Fibroblast of peridontal ligament (primary cell): ENCODE measurements at regions not wholly inside any gene's neighbourhood (a gene's known extent, or its start where the extent isn't known, plus 50 kb on each side); places are given as distances from the start of the nearest gene placed in this dataset.

Experiments used
- DNase-seq: peaks from one replicate; pipeline ENCODE4 v3.0.0-alpha.2; 2010; ENCODE audit errors: extremely low read depth

DNA sequence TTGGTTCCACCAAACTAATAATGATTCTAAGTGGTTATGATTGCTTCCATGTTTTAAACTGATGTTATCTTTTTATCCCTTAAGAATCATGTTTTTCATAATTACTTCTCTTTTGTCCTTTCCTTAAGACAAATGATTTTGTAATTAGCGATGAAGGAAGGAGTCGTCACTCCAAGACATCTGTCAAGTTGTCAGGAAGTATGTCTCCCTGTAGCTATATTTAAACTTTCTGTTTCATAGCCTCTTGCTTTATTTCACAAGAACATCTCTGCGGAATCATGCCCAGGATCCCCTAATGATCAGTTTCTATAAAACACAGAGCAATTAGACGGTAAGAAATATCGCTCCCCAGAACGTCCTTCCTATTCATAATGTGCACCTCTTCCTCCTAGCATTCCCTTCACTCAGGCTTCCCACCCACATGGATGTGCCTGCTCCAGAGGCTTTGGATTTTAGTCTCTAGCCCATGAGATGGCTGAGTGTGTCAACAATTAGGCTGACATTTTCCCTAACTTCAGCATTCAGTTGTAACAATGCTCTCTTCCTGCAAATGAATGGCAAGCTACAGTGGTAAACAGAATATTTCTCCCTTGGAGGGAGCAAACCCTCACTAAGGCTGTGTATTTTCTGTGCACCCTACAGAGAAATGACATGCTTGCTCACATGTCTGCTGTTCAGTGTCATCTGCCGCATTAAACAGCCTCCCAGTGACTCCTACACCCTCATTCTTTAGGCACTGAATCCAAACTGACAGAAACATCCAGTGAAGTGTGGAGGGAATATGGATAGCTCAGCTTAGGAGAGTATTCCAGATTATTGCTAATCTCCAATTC, 879.6 kb upstream of the CELF4 start:
- DNase-seq: no peak

DNA sequence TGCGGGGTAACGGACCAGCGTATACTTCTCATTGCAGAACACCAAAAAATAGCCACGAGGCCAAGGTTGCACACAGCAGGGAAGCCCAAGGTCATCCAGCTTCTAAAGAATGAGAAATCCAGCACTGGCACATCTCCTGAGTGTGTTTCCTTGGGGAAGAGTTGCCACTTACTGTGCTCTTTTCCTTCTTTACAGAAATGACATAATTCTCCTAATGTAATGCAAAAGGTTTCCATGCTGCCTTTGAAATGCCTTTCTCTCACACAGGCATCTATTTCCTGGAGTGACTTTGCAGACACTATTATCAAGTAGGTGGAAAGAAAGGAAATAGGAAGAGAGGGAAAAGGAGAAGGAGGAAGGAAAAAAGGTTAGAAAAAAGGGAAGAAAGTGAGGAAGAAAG, 862.1 kb upstream of the CELF4 start:
- DNase-seq: no peak

DNA sequence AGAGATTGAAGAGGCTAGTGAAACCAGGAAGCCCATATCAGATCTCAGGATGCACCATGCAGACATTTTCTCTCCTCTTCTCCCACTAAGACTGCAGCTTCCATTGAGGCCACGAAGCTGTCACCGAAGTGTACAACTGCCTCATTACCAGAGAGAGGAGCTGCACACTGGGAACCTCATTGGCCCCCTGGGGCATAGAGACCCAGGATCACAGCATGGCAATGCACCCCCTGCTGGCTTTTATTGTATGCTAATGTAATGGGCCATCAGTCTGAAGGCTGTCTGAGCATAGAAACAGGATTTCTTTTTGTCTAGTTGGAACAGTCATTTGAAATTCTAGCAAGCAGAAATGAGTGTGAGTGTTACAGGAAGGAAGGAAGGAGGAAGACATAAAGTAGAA, 861.6 kb upstream of the CELF4 start:
- DNase-seq: no peak

DNA sequence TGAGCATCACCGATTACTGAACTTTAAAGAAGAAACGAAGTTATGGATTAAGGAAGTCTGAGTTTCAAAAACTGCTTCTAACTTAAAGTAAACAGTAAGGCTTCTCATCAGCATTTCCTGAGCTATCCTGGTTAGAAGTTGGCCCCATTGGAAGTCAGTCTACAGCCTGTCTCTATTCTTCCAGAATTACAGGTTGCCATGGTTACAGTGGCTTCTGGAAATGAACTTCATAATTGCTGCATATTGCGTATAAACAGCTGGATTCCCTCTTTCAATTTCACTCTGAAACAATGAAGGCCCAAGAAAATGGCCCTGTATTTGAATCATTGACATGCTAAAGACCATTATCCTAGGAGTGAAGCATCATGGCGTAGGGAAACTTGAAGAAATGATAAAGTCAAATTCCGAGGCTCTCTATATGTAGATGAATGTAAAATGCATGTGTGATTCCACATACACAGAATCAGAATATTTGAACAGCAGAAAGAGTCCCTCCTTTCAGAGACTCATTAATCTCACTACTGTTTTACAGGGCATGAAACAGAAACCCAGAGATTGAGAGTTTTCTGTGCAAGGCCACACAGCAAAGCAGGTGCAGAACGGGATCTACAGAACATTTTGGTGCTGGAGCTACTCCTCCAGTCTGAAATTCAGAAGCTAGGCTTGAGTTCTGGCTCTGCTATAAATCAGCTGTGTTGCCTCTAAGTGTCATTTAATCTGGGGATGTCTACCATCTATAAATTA, 856.4 kb upstream of the CELF4 start:
- DNase-seq: no peak

DNA sequence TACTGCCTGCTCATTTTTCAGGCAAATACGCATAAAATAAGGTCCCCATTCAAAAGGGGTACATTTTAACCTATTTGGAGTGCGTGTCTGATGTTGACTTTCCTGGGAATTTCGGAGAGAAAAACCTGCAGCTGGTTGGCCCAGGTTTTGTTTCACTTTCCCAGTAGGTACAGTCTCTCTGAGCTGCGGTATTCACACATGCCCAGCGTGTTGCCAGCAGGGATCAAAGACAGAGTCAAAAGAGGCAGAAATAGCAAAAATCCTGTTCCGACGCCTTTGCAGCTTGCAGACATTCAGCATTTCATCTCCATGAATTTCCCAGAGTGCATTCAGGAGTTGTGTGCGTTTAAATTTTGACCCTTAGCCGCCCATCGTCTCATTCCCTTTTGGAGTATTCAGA, 855.4 kb upstream of the CELF4 start:
- DNase-seq: no peak

DNA sequence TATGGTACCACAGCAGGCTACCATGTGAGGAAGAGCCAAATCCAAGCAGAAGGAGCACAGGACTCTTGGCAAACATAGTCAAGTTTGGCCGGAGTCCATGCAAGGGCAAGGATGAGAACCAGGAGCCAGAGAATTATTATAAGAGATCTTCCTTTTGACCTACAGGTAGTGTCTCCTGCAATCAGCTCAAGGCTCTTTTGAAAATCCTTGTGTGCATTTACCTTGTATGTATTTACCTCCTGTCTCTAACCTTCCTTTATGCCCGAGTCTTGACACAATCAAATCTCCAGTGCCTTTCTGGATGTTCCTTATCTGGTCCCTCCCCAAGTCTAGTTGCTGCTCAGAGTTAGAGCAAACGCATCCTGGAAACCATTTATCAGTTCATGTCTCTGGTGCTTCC, 855.0 kb upstream of the CELF4 start:
- DNase-seq: no peak

DNA sequence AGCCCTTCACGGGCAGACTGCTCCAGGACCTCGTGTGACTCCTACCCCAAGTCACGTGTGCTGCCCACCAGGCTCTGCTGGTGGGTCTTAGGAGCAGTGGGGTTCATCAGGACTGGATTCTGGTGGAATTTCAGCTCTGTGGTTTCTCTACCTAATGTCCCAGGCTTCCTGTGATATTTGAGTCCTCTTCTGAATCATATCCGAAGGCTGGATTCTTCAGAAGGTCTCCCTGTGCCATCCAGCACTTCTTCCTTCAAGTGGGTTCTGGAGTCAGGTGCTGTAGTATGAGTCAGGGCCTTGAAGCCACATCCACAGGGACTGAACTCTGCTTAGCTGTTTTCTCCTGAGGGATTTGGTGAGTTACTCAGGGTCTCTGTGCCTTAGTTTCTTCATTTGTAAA, 850.2 kb upstream of the CELF4 start:
- no peak for DNase-seq

DNA sequence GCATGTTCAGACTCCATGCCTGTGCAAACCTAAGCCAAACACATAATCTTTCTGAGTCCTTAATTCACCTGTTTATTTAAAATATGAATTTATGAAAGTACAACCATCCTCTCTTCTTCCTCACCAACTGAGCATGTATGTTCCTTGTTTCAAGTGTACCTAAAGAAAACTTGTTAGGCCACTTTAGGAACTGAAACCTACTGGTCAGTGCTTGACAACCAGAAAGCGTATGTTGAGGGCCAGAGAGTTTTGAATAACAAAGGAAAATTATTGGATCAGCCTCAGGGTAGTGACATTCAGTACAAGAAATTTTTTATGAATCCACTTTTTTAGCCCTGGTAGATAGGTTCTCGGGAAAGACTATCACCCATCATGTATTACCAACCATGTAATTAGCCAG, 847.6 kb upstream of the CELF4 start:
- no peak for DNase-seq

DNA sequence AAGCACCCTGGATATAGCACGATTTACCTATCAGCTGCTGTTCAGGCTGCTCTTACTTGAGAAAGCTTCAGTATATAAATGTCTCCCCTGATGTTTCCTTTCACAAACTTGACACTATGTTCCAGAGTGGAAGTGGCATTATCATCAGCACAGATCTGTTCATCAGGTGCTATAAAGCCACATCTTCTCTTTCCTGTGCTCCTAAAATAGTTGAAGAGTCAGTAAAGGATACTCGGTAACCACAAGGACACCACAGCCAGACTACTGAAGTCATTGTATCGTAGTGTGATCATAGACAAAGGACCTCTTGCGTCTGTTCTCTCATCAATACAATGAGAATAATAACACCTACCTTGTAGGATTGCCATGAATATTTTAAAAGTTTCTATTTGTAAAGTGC, 841.0 kb upstream of the CELF4 start:
- DNase-seq: no peak

DNA sequence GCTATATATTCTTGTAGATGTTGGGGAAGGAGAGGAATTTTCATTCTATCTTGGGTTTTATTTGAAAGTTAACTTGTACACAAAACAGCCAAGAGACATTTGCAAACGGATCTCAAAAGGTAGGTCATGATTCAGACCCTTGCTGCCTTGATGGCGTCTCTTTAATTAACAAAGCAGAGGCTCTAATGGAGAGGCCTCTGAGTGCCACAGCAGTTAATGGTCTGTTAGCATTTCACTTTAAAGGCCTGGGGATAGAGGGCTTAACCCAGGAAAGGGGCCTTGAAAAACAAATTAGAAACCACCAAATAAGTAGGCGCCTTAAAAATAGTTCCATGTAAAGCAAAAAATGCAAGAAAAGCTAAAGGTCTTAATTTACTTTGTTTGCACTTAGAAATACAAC, 836.9 kb upstream of the CELF4 start:
- no peak for DNase-seq

DNA sequence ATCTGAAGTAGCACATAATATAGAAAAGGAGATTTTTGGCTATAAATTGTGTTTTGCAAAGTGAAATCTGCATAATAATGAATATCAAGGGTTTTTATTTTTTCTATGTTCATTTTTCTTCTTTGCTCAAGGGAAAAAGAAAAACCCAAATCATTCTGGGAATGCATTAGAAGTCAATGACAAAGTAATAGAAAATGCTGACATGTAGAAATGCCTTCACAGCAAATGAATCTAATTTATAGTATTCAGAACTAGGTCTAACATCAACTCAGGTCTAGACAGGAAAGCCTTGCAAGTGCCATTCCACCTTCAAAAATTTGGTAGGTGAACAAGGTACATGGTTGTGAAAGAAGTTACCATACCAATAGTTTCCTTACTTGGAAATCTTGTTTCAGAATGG, 831.5 kb upstream of the CELF4 start:
- no peak for DNase-seq

DNA sequence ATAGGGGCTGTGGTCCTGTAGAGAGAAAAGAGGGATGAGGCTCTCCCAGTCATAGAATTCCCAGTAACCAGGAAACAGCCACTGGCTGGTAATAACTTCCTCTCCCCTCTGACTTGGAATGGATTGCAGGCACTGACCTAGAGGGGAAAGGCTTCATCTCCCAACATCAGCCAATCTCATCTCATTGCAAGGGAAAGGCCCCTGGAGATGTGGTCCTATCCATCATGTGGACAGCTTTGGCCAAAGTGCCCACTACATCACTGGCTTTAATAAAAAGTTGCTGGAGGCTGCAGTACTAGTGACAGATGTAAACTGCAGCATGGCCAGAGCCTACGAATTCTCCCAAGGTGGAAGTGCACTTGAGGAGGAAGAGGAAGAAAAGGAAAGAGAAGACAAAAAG, 820.5 kb upstream of the CELF4 start:
- no peak for DNase-seq

DNA sequence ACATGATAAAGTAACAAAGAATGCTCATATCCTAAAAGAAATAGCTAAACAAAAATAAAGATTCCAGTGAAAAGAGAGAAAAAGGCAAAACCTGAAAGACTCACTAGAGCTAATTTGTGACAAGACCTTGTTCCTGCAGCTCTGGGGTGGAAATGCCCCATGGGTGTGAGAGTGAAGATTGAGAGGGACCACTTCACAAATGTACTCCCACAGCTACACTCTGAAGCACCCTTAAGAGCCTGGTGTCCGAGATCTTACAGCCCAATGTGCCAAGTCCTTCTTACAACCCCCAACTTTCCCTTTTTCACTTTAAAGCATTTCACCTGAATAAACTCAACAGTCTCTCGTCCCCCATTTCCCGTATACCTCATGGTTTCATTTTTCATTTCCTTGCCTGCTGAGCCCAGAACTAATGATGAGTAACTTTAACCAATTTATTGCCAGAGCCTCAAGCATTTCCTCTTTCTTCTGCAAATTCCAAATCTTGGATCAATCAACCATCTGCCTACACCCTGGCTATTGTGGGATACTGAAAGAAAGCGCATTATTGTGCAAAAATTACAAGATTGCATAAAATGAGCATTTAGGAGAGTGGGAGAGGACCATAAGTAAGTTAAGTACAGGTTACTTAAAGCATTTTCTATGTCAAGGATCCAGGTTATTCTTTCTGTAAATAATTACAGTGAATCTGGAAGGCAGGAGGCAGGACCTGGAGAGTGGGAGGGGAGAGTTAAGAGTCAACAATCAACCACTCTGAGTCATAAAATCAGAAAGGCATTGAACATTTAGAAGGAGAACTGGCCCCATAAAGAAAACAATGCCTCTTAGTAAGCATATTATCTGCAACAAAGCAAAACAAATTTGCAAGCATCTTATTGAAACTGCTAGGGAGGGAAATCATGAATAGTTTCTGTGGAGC, 804.4 kb upstream of the CELF4 start:
- DNase-seq: no peak

DNA sequence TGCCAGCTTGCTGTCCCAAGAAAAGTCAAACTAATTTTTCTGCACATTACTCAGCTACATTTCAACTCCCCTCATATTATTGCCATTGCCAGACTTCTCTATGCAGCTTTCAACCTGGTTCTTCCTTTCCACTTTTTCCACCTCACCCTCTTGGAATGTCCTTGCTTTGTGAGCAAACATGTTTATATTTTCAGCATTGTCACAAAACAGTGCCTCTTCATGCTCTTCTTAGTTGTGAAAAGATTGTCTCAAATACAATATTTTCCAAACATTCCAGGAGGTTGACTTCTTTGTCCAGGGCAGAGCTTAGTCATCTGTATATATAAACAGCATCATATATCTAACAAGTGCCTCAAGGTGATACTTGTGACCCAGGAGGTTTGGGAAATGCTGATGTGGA, 803.3 kb upstream of the CELF4 start:
- DNase-seq: no peak

DNA sequence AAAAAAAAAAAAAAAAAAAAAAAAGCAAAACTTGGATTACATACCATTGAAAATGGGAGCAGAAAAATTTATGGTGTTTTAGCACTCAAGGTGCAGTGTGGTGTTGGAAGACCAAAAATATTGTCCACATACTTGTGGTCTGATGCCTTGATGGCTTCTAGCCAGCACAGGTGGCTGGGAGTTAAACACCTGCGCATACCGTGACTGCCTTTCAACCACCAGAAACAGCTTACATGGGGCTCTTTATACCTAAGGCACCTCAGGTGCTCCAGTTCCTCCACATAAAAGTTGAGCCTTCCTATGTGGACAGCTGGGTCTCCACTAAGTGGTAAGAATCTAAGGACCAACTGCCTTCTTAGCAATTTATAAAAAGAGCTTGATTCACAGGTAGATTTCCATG, 802.6 kb upstream of the CELF4 start:
- DNase-seq: no peak

DNA sequence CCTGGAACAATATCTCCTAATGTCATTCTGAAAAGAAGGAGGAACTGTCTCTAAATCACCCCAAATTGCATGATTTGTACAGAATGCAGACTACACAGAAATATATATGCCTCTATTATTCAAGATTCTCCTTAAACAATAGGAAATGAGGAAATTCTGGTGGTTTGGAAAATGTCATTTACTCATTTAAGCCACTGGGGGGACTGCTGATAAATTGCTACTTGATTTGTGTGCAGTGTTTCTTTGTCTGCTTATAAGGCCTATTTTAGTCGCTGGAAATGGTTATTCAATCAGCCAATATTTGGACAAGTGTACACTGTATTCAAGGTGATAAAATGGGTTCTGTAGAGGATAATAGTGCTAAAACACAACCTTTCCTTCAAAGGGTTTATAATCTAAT, 801.9 kb upstream of the CELF4 start:
- DNase-seq: no peak

DNA sequence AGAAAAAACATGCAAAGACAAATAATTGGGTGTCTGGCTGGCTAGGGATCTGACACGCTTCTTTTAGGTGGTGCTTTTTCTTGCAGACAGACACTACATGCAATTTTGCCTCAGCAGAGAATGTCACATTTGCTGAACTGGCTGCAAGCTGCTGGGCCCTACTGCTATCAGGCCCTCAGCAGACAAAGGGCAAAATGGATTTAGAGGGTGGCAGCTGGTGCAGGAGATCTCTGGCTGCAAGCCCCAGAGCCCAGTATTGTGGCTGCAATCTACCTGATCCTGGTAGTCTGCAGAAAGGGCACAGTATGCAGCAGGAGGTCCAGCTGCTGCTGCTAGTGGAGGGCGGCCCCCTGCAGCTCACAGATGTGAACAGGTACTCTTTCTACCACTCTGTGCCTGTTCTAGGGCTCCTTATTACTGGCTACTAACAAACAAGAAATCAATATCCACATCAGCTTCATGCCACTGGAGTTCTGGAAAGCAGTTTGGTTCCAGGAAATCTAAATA, 796.7 kb upstream of the CELF4 start:
- no peak for DNase-seq

DNA sequence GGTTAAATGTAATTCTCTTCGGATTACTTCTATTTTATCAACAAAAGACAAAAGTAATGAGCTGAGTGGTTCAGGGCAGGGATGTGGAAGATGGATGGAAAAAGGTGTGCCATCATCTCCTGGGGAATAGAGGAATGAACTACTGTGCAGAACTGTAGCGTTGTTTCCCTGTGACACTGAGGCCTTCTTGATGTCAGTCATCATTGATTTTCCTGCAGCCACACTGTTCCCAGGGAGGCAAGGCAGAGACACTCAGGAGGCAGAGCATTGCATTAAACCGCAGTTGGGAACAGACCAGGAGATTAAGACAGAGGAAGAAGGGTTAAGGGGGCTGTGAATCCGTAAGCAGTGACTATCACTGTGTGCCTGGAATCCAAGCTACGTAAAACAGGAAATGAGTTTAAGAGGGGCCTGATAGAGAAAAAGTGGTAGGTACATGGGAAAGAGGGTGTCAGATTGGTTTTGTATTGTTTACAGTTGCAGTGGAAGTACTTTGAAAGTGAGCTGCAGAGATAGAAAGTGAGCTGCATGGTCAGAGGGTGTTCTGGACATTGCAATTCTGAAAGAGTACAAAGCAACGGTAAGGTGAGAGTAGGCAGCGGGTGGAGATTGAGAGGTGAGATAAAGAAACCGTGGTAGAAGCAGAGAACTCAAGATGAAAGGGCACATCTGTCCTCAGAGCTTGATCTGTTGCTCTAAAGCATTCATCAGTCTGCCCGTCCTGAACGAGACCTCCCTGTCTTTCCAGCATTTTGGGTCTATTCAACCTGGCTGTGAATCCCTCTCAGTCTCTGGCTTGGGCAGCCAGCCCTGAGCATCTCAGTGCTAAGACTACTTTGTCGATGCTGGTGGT, 793.4 kb upstream of the CELF4 start:
- no peak for DNase-seq

DNA sequence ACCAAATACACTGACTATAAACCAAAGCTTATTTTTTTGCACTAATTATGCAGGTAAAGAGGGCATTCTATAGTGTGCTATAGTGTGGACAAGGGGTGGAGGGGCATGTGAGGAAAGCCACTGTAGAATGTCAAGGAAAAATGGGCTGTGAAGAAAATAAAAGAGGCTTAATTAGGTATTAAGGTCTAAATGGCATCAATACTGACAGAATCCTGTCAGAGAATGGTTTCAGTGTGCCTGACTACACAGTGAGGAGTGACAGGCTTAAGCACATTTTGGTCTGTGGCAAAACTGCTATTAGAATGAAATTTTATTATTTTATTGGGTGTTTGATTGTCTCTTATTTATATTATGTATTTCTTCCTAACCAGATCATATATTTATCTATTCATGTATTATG, 787.6 kb upstream of the CELF4 start:
- DNase-seq: no peak

DNA sequence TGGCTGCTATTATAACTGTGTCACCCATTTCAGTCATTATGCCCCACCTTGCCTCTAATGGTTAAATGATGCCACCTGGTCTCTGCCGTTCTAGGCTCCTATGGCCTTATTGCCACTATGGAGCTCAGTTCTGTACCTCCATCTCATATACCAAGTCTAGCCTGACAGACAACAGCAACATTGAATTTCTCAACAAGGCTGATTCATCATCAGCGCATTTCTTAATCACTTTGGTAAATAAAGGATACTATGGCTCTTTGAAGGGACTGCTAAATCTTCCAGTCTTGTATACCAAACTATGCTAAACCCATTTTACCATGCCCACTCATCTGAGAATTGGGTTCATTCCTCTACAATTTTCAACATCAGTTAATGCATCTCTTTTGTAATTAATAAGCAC, 784.5 kb upstream of the CELF4 start:
- DNase-seq: no peak

DNA sequence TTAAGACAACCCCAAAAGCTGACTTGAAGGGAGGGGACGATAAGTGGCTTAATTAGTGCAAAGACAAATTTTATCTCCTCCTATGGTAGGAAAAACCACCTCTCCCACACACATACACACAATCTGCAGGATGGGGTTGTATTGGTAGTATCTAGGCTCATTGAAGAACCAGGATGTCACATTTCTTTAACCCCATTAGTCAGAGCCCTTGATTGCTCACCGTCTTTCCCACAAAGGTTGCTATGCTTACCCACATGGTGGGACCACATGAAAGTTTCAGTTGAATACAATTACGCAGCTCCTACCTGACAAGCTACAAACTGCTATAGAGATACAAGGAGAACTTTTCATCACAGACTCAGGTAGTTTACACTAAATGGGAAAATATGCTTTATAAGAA, 765.0 kb upstream of the CELF4 start:
- no peak for DNase-seq
